CD4-positive, CD25-positive, alpha-beta regulatory T cell (primary cell): ENCODE measurements at regions not wholly inside any gene's neighbourhood (a gene's known extent, or its start where the extent isn't known, plus 50 kb on each side); places are given as distances from the start of the nearest gene placed in this dataset.
A peak's percentile ranks its signal among the peaks of the same experiment; 100 is the strongest.

Experiments used
- ATAC-seq, 2 donors: fragments of 150-1000 bp; cut with Tn5 transposase; one replicate each; pipeline ENCODE4 v1.10.0; 2021; ENCODE audit warnings: low read depth in 2 of 2, moderate number of reproducible peaks in 2 of 2, moderate library complexity in 1 of 2
- DNase-seq, 3 donors: peaks; one replicate each; pipeline versions ENCODE4 v3.0.0 to v3.0.0-alpha.2; 2012 to 2022; ENCODE audit warnings: mixed read lengths in 1 of 3
- H3K27ac ChIP-seq: one replicate; pipeline ENCODE4 v1.7.0; 2013; ENCODE audit warnings: mild to moderate bottlenecking, low read length; ENCODE audit not compliant: insufficient read depth, poor library complexity, severe bottlenecking
- H3K27me3 ChIP-seq: one replicate; pipeline ENCODE4 v1.7.0; 2013; ENCODE audit warnings: low read length; ENCODE audit not compliant: control insufficient read depth, insufficient read depth
- H3K36me3 ChIP-seq: one replicate; pipeline ENCODE4 v1.7.0; 2013; ENCODE audit warnings: mild to moderate bottlenecking, low read length, moderate library complexity; ENCODE audit not compliant: control insufficient read depth, insufficient read depth
- H3K4me1 ChIP-seq: 2 replicates; pipeline ENCODE4 v1.7.0; 2013; ENCODE audit warnings: mild to moderate bottlenecking, low read length; ENCODE audit not compliant: insufficient read depth, control insufficient read depth, poor library complexity, severe bottlenecking
- H3K4me3 ChIP-seq: one replicate; pipeline ENCODE4 v1.7.0; 2013; ENCODE audit warnings: low read depth, mild to moderate bottlenecking, low read length, moderate library complexity
- H3K9me3 ChIP-seq, 2 experiments: 1 replicate in 1 of 2; 2 replicates in 1 of 2; pipeline ENCODE4 v1.7.0; 2013; ENCODE audit warnings: low read length in 2 of 2, mild to moderate bottlenecking in 1 of 2, moderate library complexity in 1 of 2; ENCODE audit not compliant: control insufficient read depth in 2 of 2
- H3K27ac Mint-ChIP-seq, 3 donors: one replicate each; pipeline ENCODE4 v1.8.0; 2020 to 2022; ENCODE audit warnings: mild to moderate bottlenecking in 3 of 3, mixed read lengths in 3 of 3, moderate library complexity in 2 of 3
- H3K27me3 Mint-ChIP-seq: one replicate; pipeline ENCODE4 v1.8.0; 2022; ENCODE audit warnings: mild to moderate bottlenecking, mixed read lengths
- H3K36me3 Mint-ChIP-seq: one replicate; pipeline ENCODE4 v1.8.0; 2020; ENCODE audit warnings: mixed read lengths
- H3K4me1 Mint-ChIP-seq, 4 donors: one replicate each; pipeline ENCODE4 v1.8.0; 2020 to 2022; ENCODE audit warnings: mixed read lengths in 4 of 4, mild to moderate bottlenecking in 1 of 4
- H3K4me3 Mint-ChIP-seq, 4 donors: one replicate each; pipeline ENCODE4 v1.8.0; 2020 to 2022; ENCODE audit warnings: mild to moderate bottlenecking in 4 of 4, mixed read lengths in 4 of 4, moderate library complexity in 3 of 4
- H3K9me3 Mint-ChIP-seq, 7 donors: one replicate each; pipeline ENCODE4 v1.8.0; 2020 to 2022; ENCODE audit warnings: mixed read lengths in 7 of 7, mild to moderate bottlenecking in 3 of 7, moderate library complexity in 2 of 7

DNA sequence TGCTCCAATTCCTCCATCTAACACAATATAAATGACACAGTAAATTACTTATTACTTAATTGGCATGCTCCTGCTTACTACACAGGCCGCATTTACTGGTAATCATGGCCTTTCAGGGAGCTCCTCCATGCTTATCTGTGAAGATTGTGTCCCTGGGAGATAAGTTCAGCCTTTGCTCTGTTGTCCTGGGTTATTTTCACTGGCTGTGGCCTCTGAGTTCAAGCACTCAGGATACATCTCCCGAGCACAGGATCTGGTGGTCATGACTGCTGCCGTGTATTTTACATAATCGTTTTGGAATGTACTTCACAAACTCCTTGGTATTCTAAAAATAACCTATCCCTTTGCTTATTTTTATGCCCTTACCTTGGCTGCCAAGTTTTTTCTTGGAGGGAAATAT, 215.7 kb downstream of the ICE1 start:
- Histone ChIP-seq H3K4me3 (no peak overlapping the region), H3K27me3 (peaks cover 2% of the 10 kb centered on the region), H3K27ac (no peak overlapping the region), H3K9me3 (no peaks in the 10 kb centered on the region), H3K4me1 (no peaks in the 10 kb centered on the region), H3K36me3 (no peaks in the 10 kb centered on the region)
- Mint-ChIP-seq H3K9me3 (peaks cover 0 to 5% (median 0%) of the 10 kb centered on the region in 7 donors), H3K36me3 (no peaks in the 10 kb centered on the region), H3K4me1 (no peaks in the 10 kb centered on the region), H3K27me3 (peaks cover 4% of the 10 kb centered on the region), H3K27ac (peak overlapping the region in 1 of 3 donors; percentile 12), H3K4me3 (no peak overlapping the region)
- no peak for DNase-seq
- ATAC-seq, result no peak

DNA sequence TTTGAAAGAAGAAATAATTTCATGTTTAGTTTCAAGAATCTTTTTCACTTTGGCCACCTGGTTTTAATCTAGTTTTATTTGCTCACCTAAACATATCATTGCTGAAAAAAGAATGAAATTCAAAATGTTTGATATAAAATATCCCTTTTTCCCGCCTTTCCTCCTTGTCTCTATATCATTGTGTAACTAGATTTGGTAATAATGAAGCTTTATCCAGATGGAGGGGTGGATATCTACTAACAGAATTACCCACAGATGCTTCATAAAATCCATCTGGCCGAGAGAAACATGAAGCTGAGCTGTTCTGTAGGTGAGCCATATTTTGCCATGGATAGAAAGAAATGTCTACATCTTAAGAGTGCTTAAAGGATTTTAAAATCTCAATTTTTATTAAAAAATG, 214.7 kb downstream of the ICE1 start:
- ATAC-seq (no peak), DNase-seq (no peak)
- H3K27me3 Mint-ChIP-seq, result peaks cover 4% of the 10 kb centered on the region
- Histone ChIP-seq H3K36me3 (no peaks in the 10 kb centered on the region), H3K9me3 (no peaks in the 10 kb centered on the region), H3K4me3 (no peak overlapping the region), H3K4me1 (no peaks in the 10 kb centered on the region), H3K27me3 (peaks cover 2% of the 10 kb centered on the region), H3K27ac (no peak overlapping the region)
- H3K36me3 Mint-ChIP-seq, result no peaks in the 10 kb centered on the region
- no peaks in the 10 kb centered on the region for H3K4me1 Mint-ChIP-seq
- peaks cover 0 to 5% (median 0%) of the 10 kb centered on the region in 7 donors for H3K9me3 Mint-ChIP-seq
- no peak overlapping the region for H3K4me3 Mint-ChIP-seq
- no peak overlapping the region for H3K27ac Mint-ChIP-seq

DNA sequence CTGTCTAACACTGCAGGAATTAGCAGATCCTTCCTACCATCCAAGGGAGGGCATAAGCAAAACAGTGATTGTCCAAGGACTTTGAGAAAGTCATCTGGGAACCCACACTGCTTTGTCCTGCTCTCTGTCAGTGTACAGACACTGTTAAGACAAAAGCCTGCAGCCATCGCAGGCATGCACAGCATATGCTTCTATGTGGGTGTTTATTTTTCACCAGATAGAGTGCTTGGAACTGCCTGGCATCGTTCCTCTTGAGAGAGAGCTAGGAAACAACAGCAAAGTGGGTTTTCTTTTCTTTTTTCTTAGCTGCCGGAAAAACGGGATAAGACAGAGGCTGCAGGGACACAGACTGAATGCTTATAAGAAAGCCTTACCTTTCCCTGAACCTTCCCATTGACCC, 212.3 kb downstream of the ICE1 start:
- H3K4me3 Mint-ChIP-seq, result no peak overlapping the region
- peaks cover 0 to 5% (median 0%) of the 10 kb centered on the region in 7 donors for H3K9me3 Mint-ChIP-seq
- H3K4me1 Mint-ChIP-seq, result no peaks in the 10 kb centered on the region
- Histone ChIP-seq H3K27ac (no peak overlapping the region), H3K4me1 (no peaks in the 10 kb centered on the region), H3K4me3 (no peak overlapping the region), H3K9me3 (no peaks in the 10 kb centered on the region), H3K27me3 (peaks cover 2% of the 10 kb centered on the region), H3K36me3 (no peaks in the 10 kb centered on the region)
- DNase-seq (no peak), ATAC-seq (no peak)
- no peaks in the 10 kb centered on the region for H3K36me3 Mint-ChIP-seq
- H3K27me3 Mint-ChIP-seq, result peaks cover 4% of the 10 kb centered on the region
- no peak overlapping the region for H3K27ac Mint-ChIP-seq

DNA sequence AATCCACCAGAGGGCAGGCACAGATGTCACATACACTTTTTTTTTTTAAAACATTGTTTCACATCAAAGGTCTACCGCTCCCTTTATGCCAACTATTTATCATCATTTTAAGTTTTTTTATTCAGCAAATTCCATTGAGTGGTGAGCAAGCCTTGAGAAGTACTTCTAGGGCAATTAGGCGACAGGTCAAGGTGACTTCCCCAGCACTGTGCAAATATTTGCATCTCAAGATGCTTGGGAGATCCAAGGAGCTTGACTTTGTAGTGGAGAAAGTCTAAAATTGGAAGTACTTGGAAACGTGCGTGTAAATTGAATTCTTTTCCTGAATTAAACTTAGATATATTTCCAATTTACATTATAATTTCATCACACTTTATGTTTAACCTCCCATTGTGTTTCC, 211.1 kb downstream of the ICE1 start:
- no peaks in the 10 kb centered on the region for H3K4me1 ChIP-seq
- ATAC-seq (no peak), DNase-seq (no peak)
- Mint-ChIP-seq H3K27me3 (peaks cover 4% of the 10 kb centered on the region), H3K4me3 (no peak overlapping the region), H3K9me3 (peaks cover 0 to 5% (median 0%) of the 10 kb centered on the region in 7 donors), H3K4me1 (no peaks in the 10 kb centered on the region), H3K27ac (no peak overlapping the region), H3K36me3 (no peaks in the 10 kb centered on the region)
- H3K9me3 ChIP-seq, result no peaks in the 10 kb centered on the region
- H3K4me3 ChIP-seq, result no peak overlapping the region
- H3K27ac ChIP-seq, result no peak overlapping the region
- peaks cover 2% of the 10 kb centered on the region for H3K27me3 ChIP-seq
- H3K36me3 ChIP-seq, result no peaks in the 10 kb centered on the region

DNA sequence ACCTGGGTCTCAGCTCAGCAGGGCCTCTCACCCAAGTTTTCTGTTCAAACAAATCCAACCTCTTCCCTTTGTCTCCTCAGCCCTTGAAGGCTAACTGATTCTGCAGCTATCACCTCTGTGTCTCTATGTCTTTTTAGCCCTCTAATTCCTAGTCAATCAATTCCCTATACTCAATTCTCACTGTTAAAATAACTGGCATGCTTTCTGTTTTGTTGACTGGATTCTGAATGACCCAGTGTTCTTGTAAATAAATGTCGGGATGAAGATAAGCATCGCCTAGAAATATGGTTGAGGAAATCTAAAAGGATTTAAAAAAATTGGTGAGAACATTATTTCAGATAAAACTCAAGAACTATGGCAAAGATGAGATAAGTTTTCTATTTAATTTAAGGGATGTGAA, 210.2 kb downstream of the ICE1 start:
- Mint-ChIP-seq H3K27me3 (peaks cover 2% of the 10 kb centered on the region), H3K36me3 (no peaks in the 10 kb centered on the region), H3K4me1 (no peaks in the 10 kb centered on the region), H3K27ac (no peak overlapping the region), H3K4me3 (no peak overlapping the region), H3K9me3 (peaks cover 0 to 5% (median 0%) of the 10 kb centered on the region in 7 donors)
- Histone ChIP-seq H3K4me3 (no peak overlapping the region), H3K4me1 (no peaks in the 10 kb centered on the region), H3K9me3 (no peaks in the 10 kb centered on the region), H3K27ac (no peak overlapping the region), H3K36me3 (no peaks in the 10 kb centered on the region), H3K27me3 (peaks cover 2% of the 10 kb centered on the region)
- DNase-seq (no peak), ATAC-seq (no peak)

DNA sequence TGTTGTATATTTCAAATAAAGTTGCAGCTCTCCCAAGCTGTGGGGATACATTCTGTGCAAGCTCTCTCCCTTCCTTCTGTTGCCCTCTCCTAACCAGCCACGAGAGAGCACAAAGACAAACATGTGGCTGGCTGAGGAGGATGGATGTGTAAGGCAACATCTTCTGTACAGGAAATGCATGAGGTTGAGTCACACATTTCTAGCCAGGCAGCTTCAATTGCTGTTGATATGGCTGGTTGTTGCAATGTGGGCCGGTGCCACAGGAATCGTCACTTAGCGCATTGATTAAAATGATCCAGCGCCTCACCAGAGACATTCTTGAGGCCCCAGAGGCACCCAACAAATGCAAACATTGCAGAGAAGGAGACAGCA, 207.1 kb downstream of the ICE1 start:
- Histone ChIP-seq H3K4me1 (no peaks in the 10 kb centered on the region), H3K4me3 (no peak overlapping the region), H3K27me3 (peaks cover 2% of the 10 kb centered on the region), H3K9me3 (no peaks in the 10 kb centered on the region), H3K36me3 (no peaks in the 10 kb centered on the region), H3K27ac (no peak overlapping the region)
- DNase-seq, result no peak
- Mint-ChIP-seq H3K4me1 (no peaks in the 10 kb centered on the region), H3K27me3 (no peaks in the 10 kb centered on the region), H3K4me3 (no peak overlapping the region), H3K27ac (no peak overlapping the region), H3K36me3 (no peaks in the 10 kb centered on the region), H3K9me3 (peaks cover 0 to 5% (median 2%) of the 10 kb centered on the region in 7 donors)
- ATAC-seq, result no peak

DNA sequence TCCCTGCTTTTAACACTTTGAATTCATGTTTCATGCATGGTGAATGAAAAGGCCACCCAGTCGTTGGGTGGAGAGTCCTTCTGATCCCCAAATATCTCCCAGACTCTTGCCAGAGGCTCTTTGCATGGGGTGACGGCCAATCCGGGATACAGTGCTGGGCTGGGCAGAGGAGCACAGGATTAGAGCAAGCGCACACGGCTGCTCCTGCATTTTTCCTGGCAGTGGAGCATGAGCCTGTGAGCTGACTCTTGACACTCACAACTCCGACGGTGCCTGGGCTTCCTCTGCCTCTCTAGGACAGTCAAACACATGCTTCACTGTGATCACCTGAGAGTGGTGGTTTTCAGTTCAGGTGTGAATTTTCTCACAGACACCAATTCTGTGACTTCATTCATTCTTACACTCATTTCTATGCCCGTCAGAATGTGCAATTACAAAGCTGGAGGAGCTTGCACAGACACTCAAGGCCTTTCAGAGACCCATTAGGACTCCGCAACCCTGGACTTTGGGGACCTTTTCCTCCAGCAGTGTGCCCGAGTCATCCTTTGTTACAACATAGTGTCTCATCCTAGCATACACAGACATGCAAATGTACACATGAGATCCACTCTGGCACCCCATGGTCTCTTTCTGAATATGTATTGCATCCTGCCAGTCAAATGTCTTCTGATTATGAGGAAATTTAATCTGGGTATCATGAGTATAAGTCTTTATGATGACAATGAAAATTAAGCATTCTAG, 206.6 kb downstream of the ICE1 start:
- no peaks in the 10 kb centered on the region for H3K9me3 ChIP-seq
- Mint-ChIP-seq H3K4me1 (no peaks in the 10 kb centered on the region), H3K27ac (no peak overlapping the region), H3K4me3 (no peak overlapping the region), H3K27me3 (no peaks in the 10 kb centered on the region), H3K9me3 (peaks cover 0 to 11% (median 3%) of the 10 kb centered on the region in 7 donors), H3K36me3 (no peaks in the 10 kb centered on the region)
- no peaks in the 10 kb centered on the region for H3K36me3 ChIP-seq
- no peaks in the 10 kb centered on the region for H3K4me1 ChIP-seq
- no peak overlapping the region for H3K4me3 ChIP-seq
- H3K27me3 ChIP-seq, result peaks cover 2% of the 10 kb centered on the region
- H3K27ac ChIP-seq, result no peak overlapping the region
- ATAC-seq (no peak), DNase-seq (no peak)

DNA sequence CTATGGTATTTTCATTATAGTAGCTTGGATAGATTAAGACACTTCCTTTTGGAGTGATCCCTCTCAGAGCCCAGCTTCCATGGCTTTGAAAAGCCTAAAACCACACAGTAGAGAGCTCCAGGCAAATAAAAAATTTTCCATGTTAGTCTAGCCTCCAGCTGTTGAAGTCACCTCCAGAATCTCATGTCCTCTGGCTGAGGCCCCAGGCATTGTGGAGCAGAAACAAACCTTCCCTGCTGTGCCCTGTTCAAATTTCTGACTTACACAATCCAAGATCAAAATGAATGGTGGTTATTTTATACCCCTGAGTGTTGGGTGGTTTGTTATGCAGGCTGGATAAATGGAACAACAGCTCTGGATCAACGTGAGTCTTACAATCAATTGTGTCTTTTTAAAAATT, 203.9 kb downstream of the ICE1 start:
- ATAC-seq (no peak), DNase-seq (no peak)
- H3K4me3 Mint-ChIP-seq, result no peak overlapping the region
- H3K27ac Mint-ChIP-seq, result no peak overlapping the region
- Histone ChIP-seq H3K27me3 (no peaks in the 10 kb centered on the region), H3K4me1 (no peaks in the 10 kb centered on the region), H3K27ac (no peak overlapping the region), H3K9me3 (peaks cover 0 to 10% of the 10 kb centered on the region in 2 experiments), H3K4me3 (no peak overlapping the region), H3K36me3 (no peaks in the 10 kb centered on the region)
- H3K27me3 Mint-ChIP-seq, result no peaks in the 10 kb centered on the region
- H3K36me3 Mint-ChIP-seq, result no peaks in the 10 kb centered on the region
- H3K4me1 Mint-ChIP-seq, result no peaks in the 10 kb centered on the region
- H3K9me3 Mint-ChIP-seq, result peaks cover 0 to 19% (median 7%) of the 10 kb centered on the region in 7 donors
